ENCODE measurements at regions not wholly inside any gene's neighbourhood (a gene's known extent, or its start where the extent isn't known, plus 50 kb on each side); places are given as distances from the start of the nearest gene placed in this dataset.
A peak's percentile ranks its signal among the peaks of the same experiment; 100 is the strongest.
"Not testable (repeated sequence)": the region's sequence is repeated elsewhere in the genome, so short reads cannot be mapped to it uniquely, and the experiment has no call there.

DNA sequence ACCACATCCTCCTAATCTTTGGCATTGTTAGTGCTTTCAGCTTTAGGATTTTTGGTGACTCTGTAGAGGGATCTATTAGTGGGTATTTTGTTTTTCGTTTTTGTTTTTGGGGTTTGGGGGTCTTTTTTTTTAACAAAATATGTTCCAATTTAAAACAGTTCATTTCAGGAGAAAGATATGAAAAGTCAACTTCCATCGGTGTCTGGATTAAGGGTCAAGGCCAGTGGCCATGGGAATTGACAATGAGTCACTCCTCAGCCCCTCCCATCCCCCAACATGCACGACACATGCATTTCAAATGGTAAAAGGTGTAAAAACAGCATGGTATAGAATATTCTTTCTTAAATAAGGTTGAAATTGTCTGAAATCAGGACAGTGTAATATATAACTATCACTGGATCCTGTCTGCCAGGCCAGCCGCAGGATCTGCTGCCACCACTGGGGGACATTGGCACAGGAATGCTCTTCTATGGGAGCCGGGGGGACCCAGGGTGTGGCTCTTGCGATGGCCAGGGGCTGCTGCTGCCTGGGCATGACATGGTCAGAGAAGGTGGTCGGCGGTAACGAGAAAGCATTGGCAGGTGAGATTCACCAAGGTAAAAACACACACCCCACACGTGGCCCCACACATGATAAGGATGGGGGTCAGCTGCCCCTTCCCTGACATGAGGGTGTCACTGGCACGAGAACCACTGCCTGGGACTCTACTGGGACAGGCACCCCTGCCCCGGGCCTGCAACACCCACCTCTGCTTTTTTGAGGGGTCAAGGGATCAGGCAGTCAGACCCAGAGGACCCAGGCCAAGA is 126.2 kb upstream of the KCTD7 start:
- no peak for DNase-seq

- no peak for DNase-seq
These were observed 125.7 kb upstream of the KCTD7 start for GRCh38 chr7:66503036-66503370.

DNA sequence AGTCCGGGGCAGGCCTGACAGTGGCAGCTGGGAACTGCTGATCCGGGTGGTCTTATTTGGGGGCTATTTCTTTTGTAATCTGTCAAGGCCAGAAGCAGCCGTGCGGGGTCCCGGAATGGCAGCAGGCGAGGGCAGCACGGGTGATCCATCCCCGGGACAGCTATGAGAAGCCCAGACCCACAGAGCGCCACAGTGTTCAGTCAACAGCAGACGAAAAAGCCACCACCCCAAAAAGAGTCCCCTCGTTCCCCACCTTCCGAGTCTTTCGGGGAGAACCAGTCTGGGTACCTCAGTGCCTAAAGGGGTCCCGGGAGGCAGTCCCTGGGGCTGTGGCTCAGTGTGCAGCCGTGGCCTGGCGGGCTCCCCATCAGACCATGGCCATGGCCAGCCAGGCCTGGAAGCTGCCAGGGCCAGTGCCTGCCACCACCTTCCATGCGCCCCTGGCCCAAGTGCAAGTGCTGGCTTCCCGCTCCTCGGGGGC is 125.1 kb upstream of the KCTD7 start:
- DNase-seq: no peak

GRCh38 chr7:66504131-66504530 is 124.5 kb upstream of the KCTD7 start:
- no peak for DNase-seq

DNA sequence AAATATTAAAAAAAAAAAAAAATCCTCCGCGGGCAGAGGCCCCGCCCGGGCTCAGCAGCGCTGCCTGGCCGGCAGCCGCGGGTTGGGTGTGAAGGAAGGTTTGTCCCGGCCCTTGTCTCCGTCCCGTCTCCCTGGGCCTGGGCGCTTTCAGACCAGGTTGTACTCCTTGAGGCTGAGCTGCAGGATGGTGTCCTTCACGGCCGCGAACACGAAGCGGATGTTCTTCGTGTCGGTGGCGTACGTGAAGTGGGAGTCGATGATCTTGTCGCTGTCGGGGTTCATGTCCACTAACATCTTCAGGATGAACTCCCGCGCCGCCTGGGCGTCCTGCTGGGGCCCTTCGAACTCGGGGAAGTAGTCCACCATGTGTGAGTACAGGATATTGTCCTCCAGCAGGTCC is 123.7 kb upstream of the KCTD7 start:
- no peak for DNase-seq

GRCh38 chr7:66505531-66506451 is 122.9 kb upstream of the KCTD7 start:
- peak in 1 of 56 donors; percentile 6 for DNase-seq

DNA sequence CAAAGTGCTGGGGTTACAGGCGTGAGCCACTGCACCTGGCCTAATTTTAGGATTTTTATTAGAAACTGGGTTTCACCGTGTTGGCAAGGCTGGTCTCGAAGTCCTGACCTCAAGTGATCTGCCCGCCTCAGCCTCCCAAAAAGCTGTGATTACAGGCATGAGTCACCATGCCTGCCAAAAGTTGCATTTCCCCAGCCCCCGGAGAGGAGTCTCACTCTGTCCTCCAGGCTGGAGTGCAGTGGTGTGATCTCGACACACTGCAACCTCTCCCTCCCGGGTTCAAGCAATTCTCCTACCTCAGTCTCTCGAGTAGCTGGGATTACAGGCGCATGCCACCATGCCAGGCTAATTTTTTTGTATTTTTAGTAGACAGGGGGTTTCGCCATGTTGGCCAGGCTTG is 122.0 kb upstream of the KCTD7 start:
- DNase-seq: not testable (repeated sequence)

DNA sequence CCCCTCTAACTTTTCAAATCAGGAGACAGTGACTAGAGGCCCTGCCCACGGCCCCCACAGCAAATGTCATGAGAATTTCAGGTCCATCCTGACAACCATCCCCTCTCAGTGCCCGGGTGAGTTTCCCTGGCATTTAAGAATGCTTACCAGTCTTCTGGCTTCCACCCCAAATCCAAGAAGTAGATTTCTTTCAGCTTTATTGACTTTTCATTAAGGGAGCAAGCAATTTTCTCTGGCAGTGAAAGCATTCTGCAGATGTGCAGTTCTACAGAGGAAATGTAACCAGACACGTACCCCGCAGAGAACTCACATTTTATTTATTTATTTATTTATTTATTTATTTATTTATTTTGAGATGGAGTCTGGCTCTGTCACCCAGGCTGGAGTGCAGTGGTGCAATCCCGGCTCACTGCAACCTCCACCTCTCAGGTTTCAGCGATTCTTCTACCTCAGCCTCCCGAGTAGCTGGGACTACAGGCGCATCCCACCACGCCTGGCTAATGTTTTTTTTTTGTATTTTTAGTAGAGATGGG is 120.9 kb upstream of the KCTD7 start:
- no peak for DNase-seq

DNA sequence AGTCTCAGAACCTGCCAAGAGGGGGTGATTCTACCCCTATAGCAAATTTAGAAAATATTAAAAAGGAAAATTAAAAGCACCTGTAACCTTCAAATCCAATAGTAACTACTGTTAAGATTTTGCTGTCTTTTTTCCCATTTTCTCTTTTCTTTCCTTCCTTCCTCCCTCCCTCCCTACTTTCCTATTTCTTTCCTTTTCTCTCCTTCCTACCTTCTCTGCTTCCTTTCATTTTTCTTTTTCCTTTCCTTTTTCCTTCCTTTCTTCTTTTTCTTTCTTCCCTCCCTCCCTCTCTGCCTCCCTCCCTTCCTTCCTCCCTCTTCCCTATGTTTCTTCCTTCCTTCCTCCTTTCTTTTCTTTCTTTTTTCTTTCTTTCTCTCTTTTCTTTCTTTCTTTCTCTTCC is 120.2 kb upstream of the KCTD7 start:
- no peak for DNase-seq

- DNase-seq: no peak
These were observed 114.6 kb upstream of the KCTD7 start for GRCh38 chr7:66514050-66514449.

GRCh38 chr7:66517212-66517909 is 111.3 kb upstream of the KCTD7 start:
- DNase-seq: no peak

- no peak for DNase-seq
These were observed 110.5 kb upstream of the KCTD7 start for GRCh38 chr7:66518151-66518691.

DNA sequence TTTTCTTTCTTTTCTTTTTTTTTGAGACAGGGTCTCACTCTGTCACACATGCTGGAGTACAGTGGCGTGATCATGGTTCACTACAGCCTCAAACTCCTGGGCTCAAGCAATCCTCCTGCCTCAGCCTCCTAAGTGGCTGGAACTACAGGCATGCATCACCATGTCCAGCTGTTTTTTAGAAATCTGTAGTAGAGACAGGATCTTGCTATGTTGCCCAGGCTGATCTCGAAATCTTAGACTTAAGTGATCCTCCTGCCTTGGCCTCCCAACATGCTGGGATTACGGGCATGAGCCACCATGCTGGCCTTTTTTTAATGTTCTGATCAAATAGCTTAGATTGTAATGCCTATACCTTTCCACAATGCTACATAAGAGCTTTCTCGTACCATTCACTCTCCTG is 107.0 kb upstream of the KCTD7 start:
- DNase-seq: no peak

- DNase-seq: peak in 2 of 56 donors; percentile 5 to 11
These were observed 106.2 kb upstream of the KCTD7 start for GRCh38 chr7:66522518-66522917.

DNA sequence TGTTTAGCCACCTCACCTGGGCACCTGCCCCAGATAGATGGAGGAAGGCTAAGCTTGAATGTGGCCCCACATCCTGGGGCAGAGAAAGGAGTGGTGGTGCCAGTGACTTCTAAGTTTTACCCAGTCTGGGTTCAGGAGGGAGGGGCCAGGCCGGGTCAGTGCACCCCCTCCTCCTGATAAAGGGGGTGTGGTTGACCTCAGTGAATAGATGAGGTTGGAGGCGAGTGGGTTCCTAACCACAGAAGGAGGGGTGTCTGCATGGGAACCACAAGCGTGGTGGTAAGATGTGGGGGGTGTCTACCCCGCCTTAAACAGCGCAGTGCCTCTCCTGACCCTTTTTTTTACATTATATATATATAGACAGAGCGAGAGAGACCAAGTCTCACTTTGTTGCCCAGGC is 105.3 kb upstream of the KCTD7 start:
- no peak for DNase-seq

- DNase-seq: no peak
These were observed 103.9 kb upstream of the KCTD7 start for GRCh38 chr7:66524738-66525137.

DNA sequence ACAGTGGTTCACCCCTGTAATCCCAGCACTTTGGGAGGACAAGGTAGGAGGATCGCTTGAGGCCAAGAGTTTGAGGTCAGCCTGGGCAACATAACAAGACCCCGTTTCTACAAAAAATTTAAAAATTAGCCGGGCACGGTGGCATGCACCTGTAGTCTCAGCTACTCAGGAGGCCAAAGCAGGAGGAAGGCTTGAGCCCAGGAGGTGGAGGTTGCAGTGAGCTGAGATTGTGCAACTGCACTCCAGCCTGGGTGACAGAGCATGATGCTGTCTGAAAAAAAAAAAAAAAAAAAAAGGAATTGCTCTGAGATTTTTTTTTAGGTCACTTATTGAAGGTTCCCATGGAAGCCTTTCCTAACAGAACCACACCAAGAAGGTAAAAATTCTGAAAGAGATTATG is 101.9 kb upstream of the KCTD7 start:
- not testable (repeated sequence) for DNase-seq

DNA sequence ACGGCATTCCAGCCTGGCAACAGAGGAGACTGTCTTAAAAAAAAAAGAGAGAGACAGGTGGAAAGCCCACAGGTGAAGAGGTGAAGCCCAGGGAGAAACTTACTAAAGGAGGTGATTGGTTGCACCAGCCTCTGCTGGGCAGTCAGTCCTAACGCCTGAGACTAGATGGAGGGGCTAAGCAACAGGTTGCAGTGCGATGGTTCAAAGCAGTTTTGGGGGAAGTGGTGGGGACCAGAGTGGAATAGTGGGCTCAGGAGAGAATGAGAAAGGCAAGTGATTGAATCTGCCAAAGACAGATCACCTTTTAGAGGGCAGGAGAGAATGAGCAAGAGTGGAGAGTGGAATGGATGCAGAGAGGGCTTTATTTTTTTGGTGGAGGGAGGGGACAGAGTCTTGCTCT is 100.0 kb upstream of the KCTD7 start:
- no peak for DNase-seq

DNA sequence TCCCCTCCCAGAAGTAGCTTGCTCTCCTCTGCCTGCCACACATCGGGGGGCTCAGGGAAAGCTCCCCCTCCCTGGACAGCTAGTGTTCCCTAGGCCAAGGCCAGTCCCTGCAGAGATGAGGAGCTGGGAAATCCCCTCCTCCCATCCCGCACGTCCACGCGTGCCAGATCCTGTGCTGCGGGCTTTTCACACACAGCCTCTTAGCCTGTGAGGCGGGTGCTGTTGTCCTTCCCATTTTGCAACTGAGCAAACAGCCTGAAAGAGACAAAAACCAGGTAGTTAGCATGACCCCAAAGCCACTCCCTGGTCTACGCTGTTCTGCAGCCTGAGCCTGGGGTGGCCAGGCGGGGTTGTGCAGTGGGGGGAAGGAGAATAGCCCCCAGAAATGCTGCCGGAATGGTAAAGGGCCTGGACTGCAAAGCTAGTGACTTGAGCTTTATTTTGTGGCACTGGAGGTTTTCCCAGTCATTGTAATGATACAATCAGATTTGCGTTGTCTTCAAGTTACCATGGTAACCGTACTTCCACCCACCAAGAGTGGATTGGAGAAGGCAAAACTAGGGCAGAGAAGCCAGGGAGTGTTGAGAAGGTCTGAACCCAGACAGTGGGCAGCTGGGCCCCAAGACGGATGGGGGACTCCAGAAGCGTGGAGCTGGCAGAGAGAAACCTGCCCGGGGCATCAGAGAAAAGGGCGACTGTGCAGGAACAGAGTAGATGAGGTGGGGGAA is 98.6 kb upstream of the KCTD7 start:
- peak in 13 of 56 donors; percentile 6 to 43 (median 19) for DNase-seq

Data from amygdala (tissue), 56 donors.